Hepatocyte (in vitro differentiated cells): ENCODE measurements at regions not wholly inside any gene's neighbourhood (a gene's known extent, or its start where the extent isn't known, plus 50 kb on each side); places are given as distances from the start of the nearest gene placed in this dataset.
"Not testable (repeated sequence)": the region's sequence is repeated elsewhere in the genome, so short reads cannot be mapped to it uniquely, and the experiment has no call there.

Source experiments
- DNase-seq: peaks from one replicate; pipeline ENCODE4 v3.0.0-alpha.2; 2016; ENCODE audit warnings: low spot score
- H2AFZ ChIP-seq: fragments of 200-600 bp; sonication (generic); 2 replicates; pipeline ENCODE4 v1.6.0; 2016; ENCODE audit warnings: antibody characterized with exemption, mild to moderate bottlenecking
- H3K27ac ChIP-seq: fragments of 200-600 bp; sonication (generic); 2 replicates; pipeline ENCODE4 v1.5.1; 2016; ENCODE audit warnings: mild to moderate bottlenecking
- H3K27me3 ChIP-seq: fragments of 200-600 bp; sonication (generic); 2 replicates; pipeline ENCODE4 v1.6.1; 2016
- H3K36me3 ChIP-seq: fragments of 200-600 bp; sonication (generic); replicated peaks from 2 replicates; pipeline ENCODE4 v1.5.1; 2016; ENCODE audit warnings: low read depth; ENCODE audit not compliant: insufficient read depth
- H3K4me1 ChIP-seq: fragments of 200-600 bp; sonication (generic); 2 replicates; pipeline ENCODE4 v1.5.1; 2016; ENCODE audit warnings: mild to moderate bottlenecking, moderate library complexity; ENCODE audit not compliant: insufficient read depth
- H3K4me2 ChIP-seq: fragments of 200-600 bp; sonication (generic); 2 replicates; pipeline ENCODE4 v1.6.0; 2016
- H3K4me3 ChIP-seq: fragments of 200-600 bp; sonication (generic); 2 replicates; pipeline ENCODE4 v1.5.1; 2016; ENCODE audit warnings: mild to moderate bottlenecking
- H3K79me2 ChIP-seq: fragments of 200-600 bp; sonication (generic); 2 replicates; pipeline ENCODE4 v1.6.0; 2017; ENCODE audit warnings: mild to moderate bottlenecking
- H3K9me2 ChIP-seq: fragments of 200-600 bp; sonication (generic); replicated peaks from 2 replicates; pipeline ENCODE4 v1.6.0; 2017; ENCODE audit warnings: mild to moderate bottlenecking; ENCODE audit not compliant: insufficient read depth
- H3K9me3 ChIP-seq: fragments of 200-600 bp; sonication (generic); 2 replicates; pipeline ENCODE4 v1.5.1; 2016; ENCODE audit warnings: low read depth, mild to moderate bottlenecking
- H4K20me1 ChIP-seq: fragments of 200-600 bp; sonication (generic); 2 replicates; pipeline ENCODE4 v1.6.0; 2016; ENCODE audit warnings: mild to moderate bottlenecking; ENCODE audit not compliant: insufficient read depth, poor library complexity, severe bottlenecking
- EZH2 ChIP-seq: fragments of 200-600 bp; sonication (generic); IDR thresholded peaks from 2 replicates; pipeline ENCODE4 v1.6.1; 2016; ENCODE audit warnings: antibody characterized with exemption, mild to moderate bottlenecking, borderline replicate concordance
- EZH2phosphoT487 ChIP-seq: fragments of 200-600 bp; sonication (generic); IDR thresholded peaks from one replicate; pipeline ENCODE4 v1.6.1; 2018; ENCODE audit warnings: antibody characterized with exemption, mild to moderate bottlenecking, low read depth, moderate library complexity; ENCODE audit not compliant: unreplicated experiment, severe bottlenecking
- WGBS: methylation state at CpG from one replicate; pipeline ENCODE4 v1.1.6; 2016; ENCODE audit warnings: low lambda C conversion rate; ENCODE audit errors: missing lambda C conversion rate; 5-methylcytosine and 5-hydroxymethylcytosine counted together
- TF ChIP-seq, protein P1 (sequence below): fragments of 200-600 bp; sonication (generic); IDR thresholded peaks from 2 replicates; pipeline ENCODE4 v1.5.1; 2016; ENCODE audit warnings: antibody characterized with exemption, mild to moderate bottlenecking; ENCODE audit not compliant: poor library complexity

DNA sequence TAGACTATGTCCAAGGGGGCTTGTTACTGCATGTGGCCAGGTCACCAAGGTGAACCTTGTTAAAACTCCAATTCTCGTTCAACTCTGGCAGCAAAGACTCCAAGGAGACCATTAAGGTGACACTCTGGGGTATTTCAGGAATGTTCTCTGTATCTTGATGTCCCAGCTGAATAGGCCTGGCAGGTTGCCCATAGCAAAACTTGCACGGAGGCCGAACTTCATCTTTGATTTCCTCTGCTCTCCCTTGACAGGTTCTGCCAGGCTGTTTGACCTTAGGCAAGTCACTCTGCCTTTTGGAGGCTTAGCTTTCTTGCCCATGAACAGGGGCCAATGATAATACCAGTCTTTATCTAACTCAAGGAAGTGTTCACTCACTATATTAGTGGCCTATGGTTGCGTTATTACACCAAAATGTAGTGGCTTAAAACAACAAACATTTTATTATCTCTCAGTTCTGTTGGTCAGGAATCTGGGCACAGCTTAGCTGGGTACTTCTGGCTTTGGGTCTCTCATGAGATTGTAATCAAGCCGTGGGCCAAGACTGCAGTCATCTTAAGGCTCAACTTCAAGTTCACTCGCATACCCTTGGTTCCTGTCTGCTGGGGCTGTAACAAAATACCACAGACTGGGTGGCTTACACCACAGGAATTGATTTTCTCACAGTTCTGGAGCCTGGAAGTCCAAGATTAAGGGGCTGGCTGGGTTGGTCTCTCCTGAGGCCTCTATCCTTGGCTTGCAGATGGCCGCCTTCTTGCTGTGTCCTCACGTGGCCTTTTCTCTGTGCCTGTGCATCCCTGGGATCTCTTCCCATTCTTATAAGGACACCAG, 168.5 kb downstream of the UTP18 start:
- no peak overlapping the region for H3K4me3 ChIP-seq
- no peaks in the 10 kb centered on the region for H3K9me3 ChIP-seq
- H2AFZ ChIP-seq, result no peak overlapping the region
- H3K36me3 ChIP-seq, result no peaks in the 10 kb centered on the region
- no peaks in the 10 kb centered on the region for H3K27me3 ChIP-seq
- no peaks in the 10 kb centered on the region for H4K20me1 ChIP-seq
- no peak overlapping the region for H3K4me2 ChIP-seq
- H3K4me1 ChIP-seq, result no peaks in the 10 kb centered on the region
- TF ChIP-seq EZH2phosphoT487 (no peak), EZH2 (no peak)
- TF ChIP-seq, protein P1, sequence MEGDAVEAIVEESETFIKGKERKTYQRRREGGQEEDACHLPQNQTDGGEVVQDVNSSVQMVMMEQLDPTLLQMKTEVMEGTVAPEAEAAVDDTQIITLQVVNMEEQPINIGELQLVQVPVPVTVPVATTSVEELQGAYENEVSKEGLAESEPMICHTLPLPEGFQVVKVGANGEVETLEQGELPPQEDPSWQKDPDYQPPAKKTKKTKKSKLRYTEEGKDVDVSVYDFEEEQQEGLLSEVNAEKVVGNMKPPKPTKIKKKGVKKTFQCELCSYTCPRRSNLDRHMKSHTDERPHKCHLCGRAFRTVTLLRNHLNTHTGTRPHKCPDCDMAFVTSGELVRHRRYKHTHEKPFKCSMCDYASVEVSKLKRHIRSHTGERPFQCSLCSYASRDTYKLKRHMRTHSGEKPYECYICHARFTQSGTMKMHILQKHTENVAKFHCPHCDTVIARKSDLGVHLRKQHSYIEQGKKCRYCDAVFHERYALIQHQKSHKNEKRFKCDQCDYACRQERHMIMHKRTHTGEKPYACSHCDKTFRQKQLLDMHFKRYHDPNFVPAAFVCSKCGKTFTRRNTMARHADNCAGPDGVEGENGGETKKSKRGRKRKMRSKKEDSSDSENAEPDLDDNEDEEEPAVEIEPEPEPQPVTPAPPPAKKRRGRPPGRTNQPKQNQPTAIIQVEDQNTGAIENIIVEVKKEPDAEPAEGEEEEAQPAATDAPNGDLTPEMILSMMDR, result no peak
- no peaks in the 10 kb centered on the region for H3K79me2 ChIP-seq
- H3K9me2 ChIP-seq, result no peaks in the 10 kb centered on the region
- no peak overlapping the region for H3K27ac ChIP-seq
- 83% methylated on average over 8 of the region's 8 CpGs for WGBS
- no peak for DNase-seq

DNA sequence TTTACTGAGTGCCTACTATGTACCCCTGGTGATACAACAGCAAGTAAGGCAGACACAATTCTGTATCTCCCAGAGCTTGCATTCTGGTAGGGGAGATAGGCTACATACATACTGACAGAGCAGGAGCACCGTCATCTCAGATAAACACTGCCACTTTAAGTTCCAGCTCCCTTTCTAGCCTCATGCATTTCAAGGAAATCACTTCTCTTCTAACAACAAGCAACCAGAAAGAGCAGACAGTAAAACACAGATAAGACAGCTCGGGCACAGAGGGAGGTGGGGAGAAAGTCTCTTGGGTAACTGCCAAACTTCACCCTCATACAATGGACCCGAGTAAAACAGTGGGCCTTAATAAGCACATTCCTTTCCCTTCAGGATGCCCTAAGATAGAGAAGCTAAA, 169.6 kb downstream of the UTP18 start:
- not testable (repeated sequence) for H3K27me3 ChIP-seq, H4K20me1 ChIP-seq

DNA sequence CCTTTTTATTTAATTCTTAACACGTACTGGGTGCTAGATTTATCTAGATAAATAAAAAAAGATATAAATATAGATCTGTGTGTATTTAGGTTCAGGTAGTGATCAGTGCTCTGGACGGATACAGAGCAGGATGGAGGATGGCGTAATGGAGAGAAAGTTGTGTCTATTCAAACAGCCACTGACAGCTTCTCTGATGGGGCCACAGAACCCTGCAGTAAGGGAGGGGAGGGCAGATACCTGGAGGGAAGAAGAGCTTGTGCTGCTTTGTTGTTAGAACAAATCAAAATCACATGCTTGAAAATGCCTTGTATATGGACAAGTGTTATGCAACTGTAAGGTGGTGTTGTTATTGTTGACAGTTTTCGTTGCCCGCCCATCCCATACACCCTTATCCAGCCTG, 170.2 kb downstream of the UTP18 start:
- no peaks in the 10 kb centered on the region for H3K4me1 ChIP-seq
- 94% methylated on average over 5 of the region's 5 CpGs for WGBS

More for the DNA sequence above, 169.6 kb downstream of the UTP18 start:
- not testable (repeated sequence) for H2AFZ ChIP-seq, H3K4me1 ChIP-seq, H3K4me2 ChIP-seq, H3K4me3 ChIP-seq, H3K9me2 ChIP-seq, H3K27ac ChIP-seq, H3K36me3 ChIP-seq, H3K79me2 ChIP-seq, H3K9me3 ChIP-seq, DNase-seq
- WGBS, result 56% methylated on average over 3 of the region's 3 CpGs

More for the DNA sequence above, 170.2 kb downstream of the UTP18 start:
- Histone ChIP-seq H4K20me1 (no peaks in the 10 kb centered on the region), H3K4me2 (no peak overlapping the region), H2AFZ (no peak overlapping the region), H3K79me2 (no peaks in the 10 kb centered on the region), H3K4me3 (no peak overlapping the region), H3K27ac (no peak overlapping the region), H3K27me3 (no peaks in the 10 kb centered on the region), H3K9me2 (no peaks in the 10 kb centered on the region), H3K9me3 (no peaks in the 10 kb centered on the region), H3K36me3 (no peaks in the 10 kb centered on the region)
- no peak for DNase-seq
- TF ChIP-seq EZH2phosphoT487, result no peak
- no peak for TF ChIP-seq EZH2
- TF ChIP-seq, protein P1, result no peak
